HUES48 (cell line): ENCODE measurements at regions not wholly inside any gene's neighbourhood (a gene's known extent, or its start where the extent isn't known, plus 50 kb on each side); places are given as distances from the start of the nearest gene placed in this dataset.
"Not testable (repeated sequence)": the region's sequence is repeated elsewhere in the genome, so short reads cannot be mapped to it uniquely, and the experiment has no call there.

ENCODE experiments used
- H3K27ac ChIP-seq: one replicate; pipeline ENCODE4 v1.7.0; 2013; ENCODE audit warnings: low read depth, low read length, inconsistent platforms
- H3K27me3 ChIP-seq: 2 replicates; pipeline ENCODE4 v1.6.1; 2013; ENCODE audit warnings: mild to moderate bottlenecking, low read length; ENCODE audit not compliant: control insufficient read depth, insufficient read depth
- H3K36me3 ChIP-seq: 2 replicates; pipeline ENCODE4 v1.6.1; 2013; ENCODE audit warnings: low read length; ENCODE audit not compliant: control insufficient read depth, insufficient read depth
- H3K4me1 ChIP-seq: 2 replicates; pipeline ENCODE4 v1.6.1; 2013; ENCODE audit warnings: mild to moderate bottlenecking, low read length; ENCODE audit not compliant: control insufficient read depth, insufficient read depth
- H3K4me3 ChIP-seq: 2 replicates; pipeline ENCODE4 v1.5.1; 2013; ENCODE audit warnings: mild to moderate bottlenecking, low read depth, low read length
- H3K9ac ChIP-seq: 2 replicates; pipeline ENCODE4 v1.6.1; 2013; ENCODE audit warnings: mild to moderate bottlenecking, low read depth, low read length, moderate library complexity
- H3K9me3 ChIP-seq: 2 replicates; pipeline ENCODE4 v1.6.1; 2013; ENCODE audit warnings: low read length; ENCODE audit not compliant: control insufficient read depth, insufficient read depth

DNA sequence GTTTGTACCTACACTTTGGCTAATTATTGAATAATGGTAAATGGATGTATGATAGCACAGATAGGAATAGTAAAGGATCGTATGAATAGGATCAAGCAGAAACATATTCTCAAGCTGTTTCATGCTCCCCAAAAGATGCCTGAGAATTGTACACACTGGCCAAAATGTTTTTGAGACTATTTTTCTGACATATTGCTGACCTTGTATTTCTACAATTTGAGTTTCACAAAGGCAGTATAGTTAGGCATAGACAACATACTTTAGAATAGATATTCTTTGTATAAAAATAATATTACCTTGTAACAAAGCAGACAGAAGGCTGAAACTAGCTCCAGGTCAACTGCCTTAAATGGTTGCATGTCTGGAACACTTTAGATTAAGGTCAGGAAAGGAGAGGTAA is 598.4 kb downstream of the COL12A1 start:
- Histone ChIP-seq H3K4me1 (peaks cover 4% of the 10 kb centered on the region), H3K36me3 (no peaks in the 10 kb centered on the region), H3K27ac (no peak overlapping the region), H3K4me3 (no peak overlapping the region), H3K27me3 (no peaks in the 10 kb centered on the region), H3K9ac (no peak overlapping the region), H3K9me3 (no peaks in the 10 kb centered on the region)

DNA sequence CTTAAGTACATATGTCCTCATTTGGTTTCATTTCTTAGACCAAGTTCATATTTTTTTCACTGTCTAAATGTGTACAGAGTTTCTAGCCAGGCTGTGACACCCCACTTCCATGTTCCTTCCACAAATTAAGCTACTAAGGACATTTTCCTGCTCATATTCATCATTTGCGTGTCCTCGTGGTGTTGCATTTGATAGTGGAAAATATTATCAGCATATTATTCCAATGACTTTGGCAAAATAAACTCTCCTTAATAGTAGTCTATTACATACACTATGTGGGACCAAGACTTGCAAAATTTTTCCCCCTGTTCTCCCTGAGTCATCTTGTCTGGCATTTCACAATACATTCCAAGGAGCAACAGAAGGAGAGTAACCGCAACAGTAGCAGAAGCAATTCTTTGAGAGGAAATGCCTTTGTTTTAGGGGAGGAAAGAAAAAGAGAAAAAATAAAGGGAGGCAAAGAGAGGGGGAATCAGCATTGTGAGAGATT is 599.2 kb downstream of the COL12A1 start:
- no peak overlapping the region for H3K27ac ChIP-seq
- H3K36me3 ChIP-seq = no peaks in the 10 kb centered on the region
- no peak overlapping the region for H3K4me3 ChIP-seq
- H3K4me1 ChIP-seq = peaks cover 4% of the 10 kb centered on the region
- H3K27me3 ChIP-seq = no peaks in the 10 kb centered on the region
- no peaks in the 10 kb centered on the region for H3K9me3 ChIP-seq
- no peak overlapping the region for H3K9ac ChIP-seq

DNA sequence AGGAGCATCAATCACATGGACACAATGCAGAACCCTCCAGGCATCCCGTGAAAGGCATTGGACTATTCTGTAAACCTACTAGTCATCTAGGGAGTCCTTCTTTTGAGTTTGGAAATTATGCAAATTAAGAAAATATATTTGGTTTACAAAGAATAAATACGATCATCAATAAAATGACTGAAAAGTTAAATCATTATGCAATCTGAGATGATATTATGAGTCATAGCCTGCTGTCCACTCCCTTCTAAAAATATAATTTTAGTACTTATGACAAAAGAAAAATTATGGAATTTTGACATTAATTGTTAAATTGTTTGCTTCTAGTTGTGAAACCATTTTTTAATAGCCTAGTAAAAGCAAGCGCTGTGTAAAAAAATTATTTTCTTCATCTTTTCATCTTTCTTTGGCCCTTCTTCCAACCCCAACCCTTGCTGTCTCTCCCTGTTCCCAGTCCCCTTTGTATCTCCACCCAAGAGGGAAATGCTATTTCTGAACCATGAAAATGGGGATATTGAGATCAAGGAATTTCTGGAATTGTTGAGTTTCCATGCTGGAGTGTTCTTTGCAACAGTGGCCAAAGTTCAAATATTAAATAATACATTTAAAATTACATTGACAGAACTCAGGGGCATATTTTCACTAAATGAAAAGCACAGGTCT is 599.8 kb downstream of the COL12A1 start:
- Histone ChIP-seq H3K4me3 (no peak overlapping the region), H3K9me3 (no peaks in the 10 kb centered on the region), H3K36me3 (no peaks in the 10 kb centered on the region), H3K9ac (no peak overlapping the region), H3K4me1 (peaks cover 4% of the 10 kb centered on the region), H3K27ac (no peak overlapping the region), H3K27me3 (no peaks in the 10 kb centered on the region)

DNA sequence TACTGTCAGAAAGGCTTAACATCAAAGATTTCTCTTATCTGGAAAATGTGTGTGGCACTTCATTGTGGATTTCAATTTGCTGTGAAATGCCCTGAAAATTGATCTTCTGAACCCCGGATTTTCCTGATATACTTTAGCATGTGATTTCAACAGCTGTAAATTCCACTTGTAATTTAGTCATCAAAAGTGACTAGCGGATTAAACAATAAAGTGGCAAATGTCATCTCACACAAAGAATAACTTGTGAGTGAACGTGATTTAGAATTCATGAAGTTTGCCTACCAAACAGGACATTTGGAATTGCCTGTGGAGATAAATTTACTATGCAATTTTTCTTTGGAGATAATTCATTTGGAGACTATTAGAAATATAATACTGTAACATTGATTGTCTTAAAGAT is 601.6 kb downstream of the COL12A1 start:
- Histone ChIP-seq H3K4me3 (no peak overlapping the region), H3K9ac (no peak overlapping the region), H3K4me1 (peaks cover 4% of the 10 kb centered on the region), H3K9me3 (no peaks in the 10 kb centered on the region), H3K36me3 (no peaks in the 10 kb centered on the region), H3K27me3 (no peaks in the 10 kb centered on the region), H3K27ac (no peak overlapping the region)

DNA sequence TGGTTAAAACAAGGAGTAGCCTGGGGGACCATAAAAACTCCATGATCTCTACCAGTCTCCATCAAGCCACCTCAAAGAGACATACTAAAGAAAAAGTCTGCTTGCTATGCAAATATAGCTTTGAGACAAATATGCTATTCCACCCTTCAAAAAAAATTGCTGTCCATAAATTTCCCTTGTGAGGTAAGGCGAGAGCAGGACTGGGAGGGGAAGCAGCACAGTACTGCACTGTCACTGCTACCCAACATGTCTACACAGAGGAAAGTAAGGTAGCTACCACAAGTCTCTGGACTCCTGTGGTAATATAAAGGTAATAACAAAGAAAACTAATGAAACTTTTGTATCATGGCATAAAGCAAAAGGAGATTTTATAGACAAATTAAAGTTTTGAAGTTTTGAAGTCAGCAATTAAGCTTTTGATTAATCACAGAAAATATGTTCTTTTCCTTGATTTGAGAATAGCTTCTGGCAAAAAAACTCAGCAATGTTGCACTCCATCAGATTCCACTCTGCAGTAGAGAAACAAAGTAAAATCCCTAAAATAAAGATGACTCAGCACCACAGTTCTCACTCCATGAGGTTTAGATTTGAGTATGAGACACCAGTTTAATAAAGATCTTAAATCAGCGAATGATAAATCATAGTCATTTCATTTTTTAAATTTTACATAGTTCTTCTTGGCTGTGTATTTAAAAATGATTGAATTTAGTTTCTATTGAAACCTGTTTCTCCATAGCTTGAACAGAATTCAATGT is 602.4 kb downstream of the COL12A1 start:
- Histone ChIP-seq H3K36me3 (no peaks in the 10 kb centered on the region), H3K4me3 (no peak overlapping the region), H3K27ac (no peak overlapping the region), H3K9ac (no peak overlapping the region), H3K9me3 (no peaks in the 10 kb centered on the region), H3K27me3 (no peaks in the 10 kb centered on the region), H3K4me1 (peaks cover 4% of the 10 kb centered on the region)

DNA sequence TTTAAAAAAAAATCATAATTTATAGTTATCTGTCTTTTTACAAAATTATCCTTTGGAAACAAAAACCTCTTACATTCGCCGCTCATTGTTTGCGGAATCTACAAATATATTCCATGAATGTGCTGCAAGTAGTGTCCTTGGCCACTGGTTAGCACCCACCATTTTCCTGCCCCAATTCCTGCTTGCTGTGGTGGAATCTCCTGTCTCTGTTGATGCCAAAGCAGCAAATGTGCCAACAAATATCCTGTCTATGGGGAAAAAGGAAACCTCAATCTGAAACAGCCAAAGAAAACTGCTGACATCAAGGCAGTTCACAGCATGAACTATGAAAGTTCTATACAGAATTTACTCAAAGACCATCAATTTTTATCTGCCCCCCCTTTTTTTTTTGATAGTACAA is 603.6 kb downstream of the COL12A1 start:
- Histone ChIP-seq H3K4me3 (no peak overlapping the region), H3K4me1 (no peaks in the 10 kb centered on the region; the same call in 1 of the 2 replicates), H3K36me3 (no peaks in the 10 kb centered on the region), H3K9me3 (no peaks in the 10 kb centered on the region), H3K27ac (no peak overlapping the region), H3K9ac (no peak overlapping the region), H3K27me3 (no peaks in the 10 kb centered on the region)

DNA sequence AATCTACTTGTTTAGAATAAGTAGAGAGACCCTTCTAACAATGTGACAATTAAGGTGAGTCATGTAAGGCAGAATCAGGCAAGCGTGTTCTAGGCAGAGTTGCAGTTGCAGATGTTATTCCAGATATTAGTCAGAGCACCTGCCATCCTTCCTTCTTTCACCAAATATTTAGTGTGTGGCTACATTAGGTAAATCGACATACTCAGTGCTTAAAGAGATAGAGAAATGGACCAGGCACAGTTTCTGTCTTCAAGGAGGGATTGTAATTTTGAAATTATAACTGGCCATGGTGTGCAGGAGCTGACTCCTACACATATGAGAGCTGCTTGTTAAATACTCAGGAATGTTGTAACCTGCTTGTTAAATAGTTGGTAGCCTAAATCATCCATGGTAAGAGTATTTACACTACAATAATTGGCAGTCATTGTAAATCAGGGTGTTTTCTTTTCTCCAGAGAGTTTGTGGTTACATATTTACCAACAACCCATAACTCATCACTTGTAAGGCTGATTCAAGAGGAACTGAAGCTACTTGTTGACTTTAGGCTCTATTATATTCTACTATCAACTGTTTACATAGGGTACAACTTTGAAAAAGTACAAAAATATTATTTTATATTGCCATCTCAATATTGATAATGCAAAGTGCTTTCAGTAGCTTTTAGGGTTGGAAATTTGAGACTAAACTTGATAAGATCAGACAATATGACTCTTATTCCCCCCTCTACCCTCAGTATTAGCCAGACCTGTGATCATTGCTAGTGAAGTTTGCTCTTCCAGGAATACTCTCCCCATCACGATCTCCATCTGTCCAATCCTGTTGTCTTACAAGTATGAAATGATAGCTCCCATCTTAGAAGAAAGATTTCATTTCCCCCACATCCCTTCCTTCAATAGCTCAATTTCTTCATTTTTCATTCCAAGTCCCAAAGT is 607.1 kb downstream of the COL12A1 start:
- no peaks in the 10 kb centered on the region for H3K4me1 ChIP-seq
- H3K9ac ChIP-seq = no peak overlapping the region
- H3K4me3 ChIP-seq = no peak overlapping the region
- no peak overlapping the region for H3K27ac ChIP-seq
- no peaks in the 10 kb centered on the region for H3K9me3 ChIP-seq
- no peaks in the 10 kb centered on the region for H3K27me3 ChIP-seq
- no peaks in the 10 kb centered on the region for H3K36me3 ChIP-seq

DNA sequence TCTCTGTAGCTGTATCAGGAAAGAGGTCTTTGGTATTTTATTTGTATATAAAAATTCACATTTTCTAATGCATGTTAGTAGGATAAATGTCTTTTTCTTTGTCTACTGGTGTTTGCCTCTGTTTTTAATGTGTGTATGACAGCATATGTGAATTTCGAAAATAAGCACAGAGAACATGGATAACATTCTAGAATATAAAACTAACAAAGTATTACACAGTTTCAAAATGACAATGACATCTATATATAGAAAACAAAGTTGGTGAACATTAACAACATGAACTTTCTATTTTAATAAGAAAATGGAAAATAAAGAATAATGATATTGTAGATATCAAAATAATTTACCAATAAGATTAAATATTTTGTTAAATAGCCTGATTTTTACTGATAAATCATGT is 608.0 kb downstream of the COL12A1 start:
- Histone ChIP-seq H3K4me1 (no peaks in the 10 kb centered on the region), H3K9me3 (no peaks in the 10 kb centered on the region), H3K4me3 (no peak overlapping the region), H3K27ac (no peak overlapping the region), H3K9ac (no peak overlapping the region), H3K27me3 (no peaks in the 10 kb centered on the region), H3K36me3 (no peaks in the 10 kb centered on the region)

DNA sequence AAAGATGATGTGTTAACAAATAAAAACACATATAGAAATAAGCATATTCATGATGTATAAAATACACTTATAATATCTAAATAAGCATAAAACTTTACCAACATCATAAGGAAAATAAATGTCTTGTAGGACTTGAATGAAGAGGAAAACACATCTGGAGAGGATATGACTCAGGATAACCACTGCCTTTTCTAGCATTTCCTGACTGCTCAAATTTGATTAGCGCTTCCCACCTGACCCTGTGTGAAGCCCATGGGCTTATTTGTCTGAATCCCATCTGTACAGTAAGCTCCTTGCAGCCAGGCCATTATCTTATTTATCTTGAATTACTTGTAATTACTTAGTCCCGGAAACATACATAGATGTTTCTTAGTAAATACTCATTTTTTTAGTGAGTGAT is 608.6 kb downstream of the COL12A1 start:
- H3K4me3 ChIP-seq = no peak overlapping the region
- no peak overlapping the region for H3K27ac ChIP-seq
- H3K9ac ChIP-seq = no peak overlapping the region
- no peaks in the 10 kb centered on the region for H3K4me1 ChIP-seq
- no peaks in the 10 kb centered on the region for H3K36me3 ChIP-seq
- H3K9me3 ChIP-seq = no peaks in the 10 kb centered on the region
- no peaks in the 10 kb centered on the region for H3K27me3 ChIP-seq

DNA sequence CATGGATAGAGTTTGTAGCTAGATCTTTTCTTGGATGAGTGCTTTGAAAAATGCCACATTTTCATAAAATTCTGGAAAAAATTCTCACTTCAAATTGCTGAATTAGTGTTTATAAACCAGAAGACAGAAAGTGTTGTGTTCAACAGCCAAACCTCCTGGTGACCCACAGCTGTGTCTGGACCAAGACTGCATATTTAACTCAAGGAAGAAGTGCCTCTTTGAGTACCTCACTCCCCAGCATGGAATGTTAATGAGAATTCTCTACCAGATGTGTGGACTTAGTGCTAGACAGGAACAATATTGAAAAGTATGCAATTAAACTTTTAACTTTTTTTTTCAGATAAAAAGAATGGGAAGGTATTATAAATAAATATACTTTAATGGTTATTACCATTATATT is 609.3 kb downstream of the COL12A1 start:
- no peak overlapping the region for H3K27ac ChIP-seq
- no peaks in the 10 kb centered on the region for H3K36me3 ChIP-seq
- no peak overlapping the region for H3K9ac ChIP-seq
- H3K9me3 ChIP-seq = no peaks in the 10 kb centered on the region
- no peaks in the 10 kb centered on the region for H3K4me1 ChIP-seq
- H3K4me3 ChIP-seq = no peak overlapping the region
- H3K27me3 ChIP-seq = no peaks in the 10 kb centered on the region

DNA sequence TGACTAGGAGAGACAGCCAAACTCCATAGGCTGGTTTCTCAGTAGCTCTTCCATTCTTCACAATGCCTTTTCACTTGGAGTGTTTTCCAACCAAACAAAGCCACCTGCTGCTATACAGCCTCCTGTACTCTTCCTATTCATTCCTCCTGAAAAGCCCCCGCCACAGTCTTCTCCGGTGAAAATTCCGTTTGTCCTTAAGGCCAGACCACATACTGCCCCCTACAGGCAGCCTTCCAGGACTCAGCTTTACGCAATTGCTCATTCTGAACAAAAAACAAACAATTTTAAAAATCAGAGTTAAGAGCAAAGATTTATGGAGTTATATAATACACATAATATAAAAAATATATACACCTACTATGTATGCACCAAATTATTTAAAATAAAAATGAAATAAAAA is 611.5 kb downstream of the COL12A1 start:
- H3K4me3 ChIP-seq, H3K9me3 ChIP-seq, H3K36me3 ChIP-seq, H3K4me1 ChIP-seq, H3K27ac ChIP-seq, H3K9ac ChIP-seq, H3K27me3 ChIP-seq: not testable (repeated sequence)
